ENCODE measurements at regions not wholly inside any gene's neighbourhood (a gene's known extent, or its start where the extent isn't known, plus 50 kb on each side); places are given as distances from the start of the nearest gene placed in this dataset.

DNA sequence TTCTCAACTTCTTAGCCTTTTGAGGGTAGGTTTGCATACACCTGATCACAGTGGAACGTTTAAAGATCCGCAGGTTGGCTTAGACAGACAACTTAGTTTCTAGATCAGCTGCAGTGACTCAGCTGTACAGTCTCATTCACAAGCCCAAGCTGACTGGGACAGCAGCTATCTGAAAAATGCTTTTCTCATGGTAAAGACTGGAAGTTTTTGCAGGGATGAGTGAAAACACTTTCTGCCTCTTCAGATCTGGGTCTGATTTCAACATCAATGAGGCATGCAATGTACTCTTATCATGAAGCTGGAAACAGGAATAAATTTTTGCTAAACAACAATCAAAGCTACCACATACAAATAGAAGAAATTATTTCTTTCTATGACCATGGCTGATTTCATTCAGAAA lies 61.1 kb upstream of the PTBP2 start:
- ATAC-seq (ENCODE audit: poor library complexity) (no peak), DNase-seq (no peak)
- intact Hi-C loops (cut with DNase I) = no loop called here
